GM12878 (cell line): ENCODE measurements at regions not wholly inside any gene's neighbourhood (a gene's known extent, or its start where the extent isn't known, plus 50 kb on each side); places are given as distances from the start of the nearest gene placed in this dataset.

Source experiments
- ATAC-seq: fragments of 200-7000 bp; cut with Tn5 transposase; 3 replicates; pipeline ENCODE4 v1.9.1; 2020; ENCODE audit warnings: mild to moderate bottlenecking, moderate library complexity
- BruUV-seq: library from RNA; stranded (reverse); fragments of 400-500 nt; replicated peaks from 2 replicates; lab custom pipeline; 2021; lab: Mats Ljungman, UMichigan
- CTCF ChIA-PET: fragments of 300-600 bp; sonication (Branson Sonifier 250); formaldehyde crosslinking; extraction: SDS; loops from one replicate; lab custom pipeline; 2021; ENCODE audit warnings: inconsistent platforms; lab: Yijun Ruan, JAX
- POLR2A ChIA-PET: fragments of 350-600 bp; formaldehyde crosslinking; extraction: SDS; loops from one replicate; lab custom pipeline; 2021; ENCODE audit warnings: inconsistent platforms; lab: Charles Lee
- RAD21 ChIA-PET: fragments of 300-600 bp; sonication (Branson Sonifier 250); formaldehyde crosslinking; loops from one replicate; lab custom pipeline; 2023; ENCODE audit warnings: antibody characterized with exemption; ENCODE audit not compliant: unreplicated experiment; lab: Charles Lee
- SMC1A ChIA-PET: fragments of 300-600 bp; sonication (Branson Sonifier 250); formaldehyde crosslinking; loops from one replicate; lab custom pipeline; 2023; ENCODE audit not compliant: unreplicated experiment, uncharacterized antibody; lab: Charles Lee
- DNase-seq: peaks from one replicate; pipeline ENCODE4 v3.0.0-alpha.2; 2011; ENCODE audit warnings: low read depth, low spot score
- FAIRE-seq: peaks from 3 replicates; lab custom pipeline; 2011; peaks lifted over from hg19 to GRCh38; lab: Jason Lieb, UNC
- H2AFZ ChIP-seq: 2 replicates; pipeline ENCODE4 v1.6.0; 2011; ENCODE audit warnings: low read depth, low read length, control low read depth; ENCODE audit not compliant: control insufficient read depth
- H3K27ac ChIP-seq: 2 replicates; pipeline ENCODE4 v1.5.1; 2011; ENCODE audit warnings: control low read depth; ENCODE audit not compliant: control insufficient read depth, insufficient read depth
- H3K27me3 ChIP-seq, 2 experiments: replicated peaks in 1 of 2; 2 replicates each; pipeline versions ENCODE4 v1.6.0 to v1.6.1; 2011; ENCODE audit warnings: low read length in 1 of 2; ENCODE audit not compliant: control insufficient read depth in 2 of 2, insufficient read depth in 2 of 2
- H3K36me3 ChIP-seq, 2 experiments: 2 replicates each; pipeline ENCODE4 v1.5.1; 2011; ENCODE audit warnings: low read length in 1 of 2; ENCODE audit not compliant: control insufficient read depth in 2 of 2, insufficient read depth in 2 of 2
- H3K4me1 ChIP-seq: 2 replicates; pipeline ENCODE4 v1.6.1; 2011; ENCODE audit warnings: mild to moderate bottlenecking, low read length, moderate library complexity, mixed read lengths; ENCODE audit not compliant: control insufficient read depth, insufficient read depth
- H3K4me2 ChIP-seq: 2 replicates; pipeline ENCODE4 v1.6.0; 2011; ENCODE audit warnings: control low read depth; ENCODE audit not compliant: control insufficient read depth, insufficient read depth
- H3K4me3 ChIP-seq: fragments of 200-600 bp; sonication (generic); 2 replicates; pipeline ENCODE4 v1.5.1; 2016
- H3K79me2 ChIP-seq: 2 replicates; pipeline ENCODE4 v1.6.0; 2011; ENCODE audit warnings: low read length; ENCODE audit not compliant: control insufficient read depth, insufficient read depth
- H3K9ac ChIP-seq: 2 replicates; pipeline ENCODE4 v1.8.0; 2011; ENCODE audit warnings: low read length, control low read depth, mixed read lengths; ENCODE audit not compliant: control insufficient read depth, insufficient read depth
- H3K9me3 ChIP-seq: replicated peaks from 3 replicates; pipeline ENCODE4 v1.5.1; 2011; ENCODE audit warnings: mild to moderate bottlenecking, low read length; ENCODE audit not compliant: control insufficient read depth, insufficient read depth
- H4K20me1 ChIP-seq: 2 replicates; pipeline ENCODE4 v1.6.0; 2011; ENCODE audit not compliant: control insufficient read depth, insufficient read depth
- HCFC1 ChIP-seq: fragments of 150-350 bp; IDR thresholded peaks from 2 replicates; pipeline ENCODE4 v1.6.1; 2014; ENCODE audit warnings: low read length
- HDGF ChIP-seq: fragments of 450-650 bp; IDR thresholded peaks from 2 replicates; pipeline ENCODE4 v1.6.1; 2016; ENCODE audit warnings: antibody characterized with exemption
- MTA3 ChIP-seq: IDR thresholded peaks from 2 replicates; pipeline ENCODE4 v1.6.1; 2012; ENCODE audit warnings: low read length, inconsistent platforms, borderline replicate concordance
- NR2C1 ChIP-seq: fragments of 450-650 bp; IDR thresholded peaks from 2 replicates; pipeline ENCODE4 v1.6.1; 2017; ENCODE audit warnings: antibody characterized with exemption, mild to moderate bottlenecking, moderate library complexity
- PKNOX1 ChIP-seq: fragments of 450-650 bp; IDR thresholded peaks from 2 replicates; pipeline ENCODE4 v1.6.1; 2016; ENCODE audit warnings: mild to moderate bottlenecking
- RCOR1 ChIP-seq: conservative IDR thresholded peaks from 2 replicates; pipeline ENCODE4 v1.6.1; 2012; ENCODE audit warnings: low read depth, low read length, improper control_type of control experiment
- SMAD1 ChIP-seq: fragments of 450-650 bp; IDR thresholded peaks from 2 replicates; pipeline ENCODE4 v1.6.1; 2018; ENCODE audit warnings: mild to moderate bottlenecking, low read depth; ENCODE audit not compliant: partially characterized antibody
- SP1 ChIP-seq: IDR thresholded peaks from one replicate; pipeline ENCODE4 v1.6.1; 2011; ENCODE audit warnings: low read depth, low read length
- TCF3 ChIP-seq: IDR thresholded peaks from 2 replicates; pipeline ENCODE4 v1.6.1; 2012; ENCODE audit warnings: low read depth, mild to moderate bottlenecking, low read length, borderline replicate concordance; ENCODE audit not compliant: insufficient read depth
- ZBTB11 ChIP-seq: fragments of 450-650 bp; formaldehyde crosslinking; IDR thresholded peaks from 2 replicates; pipeline ENCODE4 v1.5.0; 2022; ENCODE audit warnings: mild to moderate bottlenecking, missing genetic modification characterization
- in situ Hi-C: fragments of 300-500 bp; cut with MboI; formaldehyde crosslinking; loops from 9 replicates; pipeline ENCODE4 v1.14.3; 2018; ENCODE audit warnings: mixed read lengths
- intact Hi-C: fragments of 100-400 bp; cut with micrococcal nuclease; formaldehyde crosslinking; loops from one replicate; pipeline ENCODE4 v1.14.2; 2022; ENCODE audit not compliant: unreplicated experiment

- no peaks in the 10 kb centered on the region for H3K27me3 ChIP-seq
- H3K9ac ChIP-seq, result no peak overlapping the region
- TF ChIP-seq HCFC1, result no peak
- no peak for TF ChIP-seq NR2C1
- no peak for TF ChIP-seq TCF3
- TF ChIP-seq RCOR1, result no peak
- no peak for TF ChIP-seq ZBTB11 (CRISPR knock-in tag)
- no peak for TF ChIP-seq SP1
- no peak for TF ChIP-seq SMAD1
- no peak for TF ChIP-seq MTA3
- no peak for TF ChIP-seq HDGF
- TF ChIP-seq PKNOX1, result no peak
- SMC1A ChIA-PET, result no interaction called here
- CTCF ChIA-PET, result no interaction called here
- no peak overlapping the region for H3K4me2 ChIP-seq
- H3K4me1 ChIP-seq, result no peaks in the 10 kb centered on the region
- DNase-seq (no peak), FAIRE-seq (no peak), ATAC-seq (no peak)
- no peaks in the 10 kb centered on the region for H3K79me2 ChIP-seq
- in situ Hi-C loops (no loop called here), intact Hi-C loops (no loop called here)
- BruUV-seq, result no TSS peak
- H3K27ac ChIP-seq, result no peak overlapping the region
- H3K9me3 ChIP-seq, result no peaks in the 10 kb centered on the region
- no peak overlapping the region for H3K4me3 ChIP-seq
- H2AFZ ChIP-seq, result no peak overlapping the region
- H4K20me1 ChIP-seq, result no peaks in the 10 kb centered on the region
- H3K36me3 ChIP-seq, result no peaks in the 10 kb centered on the region
- POLR2A ChIA-PET, result no interaction called here
- RAD21 ChIA-PET, result no interaction called here
Measured at GRCh38 chr9:120018550-120018949, 561.4 kb downstream of the CDK5RAP2 start.
